ENCODE measurements at regions not wholly inside any gene's neighbourhood (a gene's known extent, or its start where the extent isn't known, plus 50 kb on each side); places are given as distances from the start of the nearest gene placed in this dataset.
A peak's percentile ranks its signal among the peaks of the same experiment; 100 is the strongest.

GRCh38 chr11:70615036-70615875 lies 216.9 kb downstream of the CTTN start:
- Histone ChIP-seq H3K4me2 (ENCODE audit: insufficient read depth, low read length) (no peak overlapping the region), H3K27ac (ENCODE audit: low read depth, low read length) (no peak overlapping the region), H3K9me3 (ENCODE audit: low read depth, low read length) (no peaks in the 10 kb centered on the region), H2AFZ (ENCODE audit: low read length) (no peak overlapping the region), H3K4me3 (ENCODE audit: insufficient read depth, low read length) (no peak overlapping the region), H3K27me3 (ENCODE audit: insufficient read depth, low read length) (peaks cover 22% of the 10 kb centered on the region), H3K36me3 (ENCODE audit: insufficient read depth, low read length) (no peaks in the 10 kb centered on the region), H4K20me1 (ENCODE audit: insufficient read depth, low read length) (no peaks in the 10 kb centered on the region), H3K79me2 (ENCODE audit: insufficient read depth, low read length) (no peaks in the 10 kb centered on the region), H3K4me1 (ENCODE audit: insufficient read depth, low read length) (no peaks in the 10 kb centered on the region)
- TF ChIP-seq, protein P1, sequence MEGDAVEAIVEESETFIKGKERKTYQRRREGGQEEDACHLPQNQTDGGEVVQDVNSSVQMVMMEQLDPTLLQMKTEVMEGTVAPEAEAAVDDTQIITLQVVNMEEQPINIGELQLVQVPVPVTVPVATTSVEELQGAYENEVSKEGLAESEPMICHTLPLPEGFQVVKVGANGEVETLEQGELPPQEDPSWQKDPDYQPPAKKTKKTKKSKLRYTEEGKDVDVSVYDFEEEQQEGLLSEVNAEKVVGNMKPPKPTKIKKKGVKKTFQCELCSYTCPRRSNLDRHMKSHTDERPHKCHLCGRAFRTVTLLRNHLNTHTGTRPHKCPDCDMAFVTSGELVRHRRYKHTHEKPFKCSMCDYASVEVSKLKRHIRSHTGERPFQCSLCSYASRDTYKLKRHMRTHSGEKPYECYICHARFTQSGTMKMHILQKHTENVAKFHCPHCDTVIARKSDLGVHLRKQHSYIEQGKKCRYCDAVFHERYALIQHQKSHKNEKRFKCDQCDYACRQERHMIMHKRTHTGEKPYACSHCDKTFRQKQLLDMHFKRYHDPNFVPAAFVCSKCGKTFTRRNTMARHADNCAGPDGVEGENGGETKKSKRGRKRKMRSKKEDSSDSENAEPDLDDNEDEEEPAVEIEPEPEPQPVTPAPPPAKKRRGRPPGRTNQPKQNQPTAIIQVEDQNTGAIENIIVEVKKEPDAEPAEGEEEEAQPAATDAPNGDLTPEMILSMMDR (IDR thresholded peaks at IDR 0.05; ENCODE audit: extremely low read depth, low read depth, low read length), result no peak
- DNase-seq (ENCODE audit: insufficient read length, low spot score, missing footprints), result peak; percentile 60

GRCh38 chr11:70616317-70616716 lies 218.0 kb downstream of the CTTN start:
- no peak overlapping the region for H3K27ac ChIP-seq (ENCODE audit: low read depth, low read length)
- H3K79me2 ChIP-seq (ENCODE audit: insufficient read depth, low read length), result no peaks in the 10 kb centered on the region
- peaks cover 12% of the 10 kb centered on the region for H3K27me3 ChIP-seq (ENCODE audit: insufficient read depth, low read length)
- no peaks in the 10 kb centered on the region for H3K4me1 ChIP-seq (ENCODE audit: insufficient read depth, low read length)
- no peak overlapping the region for H3K4me3 ChIP-seq (ENCODE audit: insufficient read depth, low read length)
- H3K4me2 ChIP-seq (ENCODE audit: insufficient read depth, low read length), result no peak overlapping the region
- H2AFZ ChIP-seq (ENCODE audit: low read length), result no peak overlapping the region
- DNase-seq (ENCODE audit: insufficient read length, low spot score, missing footprints), result peak; percentile 34
- TF ChIP-seq, protein P1 (IDR thresholded peaks at IDR 0.05; ENCODE audit: extremely low read depth, low read depth, low read length), result no peak
- H4K20me1 ChIP-seq (ENCODE audit: insufficient read depth, low read length), result no peaks in the 10 kb centered on the region
- H3K9me3 ChIP-seq (ENCODE audit: low read depth, low read length), result no peaks in the 10 kb centered on the region
- no peaks in the 10 kb centered on the region for H3K36me3 ChIP-seq (ENCODE audit: insufficient read depth, low read length)

DNA sequence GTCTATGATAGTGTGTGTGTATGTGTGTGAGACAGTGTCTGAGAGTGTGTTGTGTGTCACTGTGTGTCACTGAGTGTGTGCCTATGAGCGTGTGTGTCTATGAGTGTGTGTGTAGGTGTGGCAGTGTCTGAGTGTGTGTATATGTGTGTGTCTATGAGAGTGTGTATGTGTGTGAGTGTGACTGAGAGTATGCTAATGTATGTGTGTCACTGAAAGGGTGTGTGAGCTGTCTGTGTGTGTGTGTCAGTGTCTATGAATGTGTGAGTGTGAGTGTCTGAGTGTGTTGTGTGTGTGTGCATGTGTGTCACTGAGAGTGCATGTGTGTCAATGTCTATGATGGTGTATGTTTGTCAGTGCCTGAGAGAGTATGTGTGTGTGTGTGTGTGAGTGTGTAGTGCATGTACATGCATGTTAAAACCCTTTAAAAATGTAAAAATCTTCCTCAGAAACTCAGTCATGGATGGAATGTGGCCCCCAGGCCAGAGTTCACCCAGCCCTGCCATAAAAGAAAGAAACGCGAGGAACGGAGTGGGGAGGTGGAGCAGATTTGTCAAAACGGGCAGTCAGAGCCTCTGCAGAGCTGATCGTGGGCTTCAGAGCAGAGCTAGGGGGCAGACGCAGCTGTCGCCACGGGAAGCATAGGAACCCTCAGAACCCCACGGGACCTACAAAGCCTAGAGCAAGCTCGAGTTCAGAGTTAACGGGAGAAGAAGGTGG lies 218.8 kb downstream of the CTTN start:
- TF ChIP-seq, protein P1 (IDR thresholded peaks at IDR 0.05; ENCODE audit: extremely low read depth, low read depth, low read length), result no peak
- Histone ChIP-seq H3K9me3 (ENCODE audit: low read depth, low read length) (no peaks in the 10 kb centered on the region), H3K27ac (ENCODE audit: low read depth, low read length) (no peak overlapping the region), H3K79me2 (ENCODE audit: insufficient read depth, low read length) (no peaks in the 10 kb centered on the region), H2AFZ (ENCODE audit: low read length) (no peak overlapping the region), H3K36me3 (ENCODE audit: insufficient read depth, low read length) (no peaks in the 10 kb centered on the region), H3K27me3 (ENCODE audit: insufficient read depth, low read length) (peaks cover 6% of the 10 kb centered on the region), H3K4me2 (ENCODE audit: insufficient read depth, low read length) (no peak overlapping the region), H4K20me1 (ENCODE audit: insufficient read depth, low read length) (no peaks in the 10 kb centered on the region), H3K4me3 (ENCODE audit: insufficient read depth, low read length) (no peak overlapping the region), H3K4me1 (ENCODE audit: insufficient read depth, low read length) (no peaks in the 10 kb centered on the region)
- DNase-seq (ENCODE audit: insufficient read length, low spot score, missing footprints), result peak; percentile 31

Data from osteoblast (primary cell).